Stimulated activated CD8-positive, alpha-beta memory T cell treated with anti-CD3 and anti-CD28 coated beads, Interleukin-12 subunit alpha, Interleukin-12 subunit beta, amount 100 ng/mL, for 24 hours (primary cell): ENCODE measurements at regions not wholly inside any gene's neighbourhood (a gene's known extent, or its start where the extent isn't known, plus 50 kb on each side); places are given as distances from the start of the nearest gene placed in this dataset.

Experiments used
- DNase-seq: peaks from one replicate; pipeline ENCODE4 v3.0.0-alpha.2; 2020; ENCODE audit errors: extremely low read depth

DNA sequence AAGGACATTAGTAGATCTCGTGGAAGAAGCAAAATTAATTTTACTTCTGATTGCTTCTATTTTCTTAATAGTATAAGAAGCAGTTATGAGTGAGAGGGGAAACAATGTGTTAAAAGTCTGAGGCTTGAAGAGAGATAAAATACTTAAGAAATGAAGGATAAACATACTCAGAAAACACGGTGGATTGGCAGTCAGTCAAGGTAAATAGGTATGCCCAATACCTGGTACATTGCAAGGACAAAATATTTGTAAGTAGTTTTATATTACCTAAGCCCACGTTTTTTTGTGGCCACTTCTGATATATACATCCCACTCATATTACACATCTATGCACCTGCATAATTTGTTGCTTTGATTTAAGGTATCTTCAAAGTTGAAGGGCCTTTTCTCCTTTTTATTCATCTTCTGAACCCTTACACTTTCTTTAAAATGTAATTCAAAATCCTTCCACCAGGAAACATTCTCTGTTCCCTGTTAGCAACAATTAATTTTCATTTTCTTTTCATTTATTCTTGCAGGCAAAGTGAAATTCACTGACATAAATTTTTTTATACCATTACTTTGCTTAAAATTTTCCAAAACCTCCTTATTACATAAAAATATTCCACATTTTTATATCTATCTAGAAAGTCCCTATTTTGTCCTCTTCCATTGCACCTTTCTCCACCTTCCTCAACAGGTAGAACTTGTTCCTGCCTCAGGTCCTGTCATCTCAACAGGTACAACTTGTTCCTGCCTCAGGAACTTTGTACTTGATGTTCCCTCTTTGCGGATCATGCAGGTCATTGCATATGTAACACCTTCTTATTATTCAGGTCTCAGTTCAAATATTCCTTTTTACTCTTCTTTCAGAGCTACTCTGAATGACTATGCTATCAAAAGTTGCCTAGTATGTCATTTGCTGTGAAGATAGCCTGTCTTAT, 755.7 kb upstream of the ALCAM start:
- no peak for DNase-seq

DNA sequence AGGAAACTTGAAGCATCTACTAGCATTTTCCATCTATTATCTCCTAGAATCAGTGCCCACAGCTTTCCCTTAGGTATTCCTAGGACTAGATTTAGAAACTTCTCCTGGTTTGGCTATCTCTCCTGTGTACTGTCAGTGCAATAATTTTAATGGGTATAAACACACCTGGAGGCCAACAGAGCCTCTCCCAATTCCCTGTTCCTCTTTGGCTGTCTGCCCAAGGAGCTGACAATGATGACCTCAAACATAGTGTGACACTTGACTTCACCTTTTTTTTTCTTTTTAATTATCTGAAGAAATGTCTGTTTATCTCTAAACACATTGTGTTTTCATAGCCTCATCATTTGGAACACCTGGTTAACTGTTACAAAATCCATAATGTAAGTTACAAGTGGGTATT, 754.5 kb upstream of the ALCAM start:
- DNase-seq: no peak

DNA sequence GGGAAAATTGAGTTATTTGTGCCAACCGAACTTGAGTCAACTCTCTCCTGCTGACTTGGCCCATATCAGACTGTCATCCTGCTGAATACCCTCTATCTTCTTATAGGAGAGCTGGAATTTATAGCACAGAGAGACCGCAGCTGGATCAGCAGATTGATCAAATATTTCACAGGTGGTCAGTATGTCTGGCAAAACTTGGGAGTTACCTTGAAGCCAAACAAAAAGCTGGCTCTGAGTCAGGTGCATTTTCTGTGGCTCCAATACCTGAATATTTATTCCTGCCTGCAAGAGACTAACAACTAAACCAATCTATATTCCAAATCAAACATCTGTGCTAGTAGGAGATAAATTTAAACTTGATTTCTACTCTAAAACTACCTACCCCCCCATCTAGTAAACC, 752.1 kb upstream of the ALCAM start:
- no peak for DNase-seq

DNA sequence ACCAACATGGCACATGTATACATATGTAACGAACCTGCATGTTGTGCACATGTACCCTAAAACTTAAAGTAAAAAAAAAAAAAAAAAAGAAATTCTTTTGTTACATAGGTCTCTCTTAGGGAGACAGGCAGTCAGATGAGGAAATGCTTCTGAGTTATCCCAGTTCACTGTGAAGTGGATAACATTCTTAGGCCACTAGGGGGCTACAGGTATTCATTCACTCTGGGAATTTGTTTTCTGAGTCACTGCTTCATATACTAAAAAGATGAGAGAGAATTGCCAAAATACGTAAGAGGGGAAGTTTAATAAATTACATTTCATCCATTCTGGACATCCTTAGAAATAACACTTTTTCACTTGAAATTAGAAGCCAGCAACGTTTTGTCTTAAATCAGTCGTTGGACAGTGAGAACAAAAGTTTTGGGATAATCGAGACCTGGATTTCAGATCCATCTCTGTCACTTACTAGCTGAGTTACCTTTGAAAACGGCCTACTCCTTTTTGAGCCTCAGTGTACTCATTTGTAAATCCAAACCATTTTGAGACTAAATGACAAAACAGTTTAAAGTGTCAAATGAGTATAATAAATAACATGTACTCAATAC, 738.4 kb upstream of the ALCAM start:
- no peak for DNase-seq

DNA sequence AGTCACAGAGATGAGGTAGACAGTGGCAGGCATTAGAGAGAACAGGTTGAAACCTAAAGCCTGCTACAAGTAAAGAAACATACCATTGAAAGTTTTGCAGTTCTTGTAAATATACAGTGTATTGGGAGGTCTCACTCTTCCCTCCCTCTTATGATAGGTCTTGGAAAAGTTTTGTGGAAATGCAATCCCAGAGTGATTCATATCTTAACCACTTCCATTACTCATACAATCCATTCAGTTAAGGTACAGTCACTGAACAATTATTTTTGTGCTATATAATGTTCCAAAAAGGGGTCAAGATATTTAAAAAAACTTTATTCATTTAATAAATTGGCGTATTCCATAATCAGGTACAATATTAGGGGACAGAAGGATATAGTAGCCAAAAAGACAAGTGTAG, 737.7 kb upstream of the ALCAM start:
- no peak for DNase-seq

DNA sequence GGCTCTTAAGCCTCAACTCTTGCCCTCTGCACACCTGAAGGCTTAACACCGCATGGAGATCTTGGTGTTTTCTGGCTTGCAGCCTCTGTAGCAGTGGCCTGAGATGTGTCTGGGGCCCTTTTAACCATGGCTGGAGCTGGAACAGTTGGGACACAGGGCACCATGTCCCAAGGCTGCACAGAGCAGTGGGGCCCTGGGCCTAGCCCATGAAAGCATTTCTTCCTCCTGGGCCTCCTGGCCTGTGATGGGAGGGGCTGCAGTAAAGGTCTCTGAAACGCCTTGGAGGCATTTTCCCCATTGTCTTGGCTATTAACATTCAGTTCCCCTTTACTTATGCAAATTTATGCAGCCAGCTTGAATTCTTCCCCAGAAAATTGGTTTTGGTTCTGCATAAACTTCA, 735.5 kb upstream of the ALCAM start:
- DNase-seq: no peak

DNA sequence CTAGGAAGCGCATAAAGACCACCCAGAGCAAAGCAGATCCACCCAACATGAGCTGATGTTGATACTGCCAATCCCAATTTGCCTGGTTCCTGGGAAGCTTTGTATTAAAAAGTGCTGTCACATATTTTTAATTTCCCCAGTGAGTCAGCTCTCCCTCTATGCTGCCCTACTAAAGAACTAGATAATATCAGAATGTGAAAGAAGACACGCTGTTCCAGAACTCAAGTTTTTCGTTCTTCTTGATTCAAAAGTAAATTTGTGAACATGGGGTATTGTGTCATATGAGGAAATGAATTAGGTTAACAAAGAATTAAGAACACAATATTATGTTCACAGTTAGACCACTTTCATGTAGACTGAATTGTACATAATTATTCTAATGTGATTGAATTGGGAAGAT, 734.2 kb upstream of the ALCAM start:
- DNase-seq: no peak

DNA sequence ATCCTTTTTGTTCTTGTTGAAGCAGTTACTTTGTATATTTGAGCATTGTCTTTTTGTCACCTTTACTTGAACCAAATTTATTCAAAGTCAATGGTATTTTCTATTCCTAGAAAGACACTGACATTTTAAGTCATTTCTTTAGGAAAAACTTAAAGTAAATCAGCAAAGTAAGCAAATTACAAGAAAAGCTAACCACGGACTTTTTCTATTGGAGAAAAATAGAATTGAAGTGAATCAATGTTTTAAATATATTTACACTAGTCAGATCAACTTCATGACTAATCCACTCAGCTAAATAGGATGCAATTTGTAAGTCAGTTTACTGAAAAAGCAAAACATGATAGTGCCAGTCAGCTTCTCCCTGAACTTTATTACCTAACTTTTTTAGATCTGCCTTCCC, 733.8 kb upstream of the ALCAM start:
- DNase-seq: no peak

DNA sequence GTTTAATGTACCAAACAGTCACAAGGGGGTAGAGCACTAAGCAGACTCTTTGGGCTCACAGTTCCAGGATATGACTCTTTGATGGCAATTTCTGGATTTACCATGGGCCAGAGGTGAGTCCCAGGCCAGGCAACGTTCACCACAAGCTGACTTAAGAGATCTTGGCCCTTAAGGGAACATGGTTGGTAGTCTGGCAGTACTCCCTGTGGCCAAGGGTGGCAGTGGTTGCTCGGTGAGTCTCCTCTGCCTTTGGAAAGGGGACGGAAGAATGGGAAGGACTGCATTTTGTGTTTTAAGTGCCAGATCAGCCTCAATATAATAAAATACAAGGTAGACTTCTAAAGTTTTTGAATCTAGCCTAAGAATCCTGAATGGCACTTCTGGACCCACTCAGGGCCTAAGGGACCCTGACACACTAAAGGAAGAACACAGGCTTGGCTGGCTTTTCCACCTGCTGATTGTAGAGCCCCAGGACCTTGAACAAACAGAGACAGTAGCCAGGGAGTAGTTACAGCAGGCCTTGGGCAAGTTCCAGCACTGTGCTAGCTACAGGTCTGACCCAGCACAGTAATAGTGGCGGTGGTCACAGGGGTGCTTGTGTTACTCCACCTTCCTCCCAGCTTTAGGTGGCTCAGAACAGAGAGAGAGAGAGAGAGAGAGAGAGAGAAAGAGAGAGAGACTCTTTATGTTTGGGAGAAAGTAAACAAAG, 730.7 kb upstream of the ALCAM start:
- DNase-seq: no peak

DNA sequence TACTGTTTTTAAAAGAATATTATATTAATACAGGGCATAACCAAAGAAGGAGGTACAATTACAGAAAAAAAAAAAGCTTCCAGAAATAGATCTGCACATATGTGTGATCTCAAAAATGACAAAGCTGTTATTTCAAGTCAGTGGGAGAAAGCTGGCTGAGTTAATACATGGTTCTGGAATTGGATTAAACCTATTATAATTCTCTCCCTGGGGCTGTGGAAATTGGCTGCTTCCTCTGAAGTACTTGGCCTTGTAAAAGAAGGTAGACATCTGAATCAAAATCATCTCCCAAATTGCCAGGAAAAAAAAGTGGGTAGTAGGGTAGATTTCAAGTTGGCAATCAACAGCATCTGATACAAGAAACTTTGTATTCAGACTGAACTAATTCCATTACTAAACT, 723.9 kb upstream of the ALCAM start:
- DNase-seq: no peak

DNA sequence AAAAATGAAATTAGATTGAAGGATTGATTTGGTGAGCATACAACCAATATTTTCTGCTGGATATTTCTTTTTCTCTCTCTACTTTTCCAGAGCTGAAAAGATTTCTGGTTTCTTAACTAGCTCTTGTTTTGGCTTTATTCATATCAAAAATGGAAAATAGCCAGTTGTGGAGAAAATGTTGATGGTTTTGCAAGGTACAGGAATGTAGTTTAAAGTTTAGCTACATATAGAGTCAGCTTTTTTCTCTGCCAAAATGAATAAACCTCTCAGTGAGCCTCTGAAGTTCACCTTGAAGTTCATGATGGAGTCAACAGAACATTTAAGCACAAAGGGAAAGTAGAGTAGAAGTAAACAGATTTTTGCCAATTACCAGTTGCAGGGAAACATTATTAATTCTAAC, 720.5 kb upstream of the ALCAM start:
- no peak for DNase-seq

DNA sequence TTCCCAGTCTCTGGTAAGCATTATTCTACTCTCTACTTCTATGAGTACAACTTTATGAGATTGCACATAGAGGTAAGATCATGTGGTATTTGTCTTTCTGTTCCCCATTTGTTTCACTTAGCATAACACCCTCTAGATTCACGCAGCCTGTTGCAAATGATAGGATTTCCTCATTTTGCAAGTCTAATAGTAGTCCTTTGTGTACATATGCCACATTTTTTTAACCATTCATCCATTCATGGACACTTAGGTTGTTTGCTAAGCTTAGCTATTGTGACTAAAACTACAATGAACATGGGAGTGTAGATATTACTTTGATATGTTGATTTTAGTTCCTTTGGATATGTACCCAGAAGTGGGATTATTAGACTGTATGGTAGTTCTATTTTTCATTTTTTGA, 717.9 kb upstream of the ALCAM start:
- DNase-seq: no peak

DNA sequence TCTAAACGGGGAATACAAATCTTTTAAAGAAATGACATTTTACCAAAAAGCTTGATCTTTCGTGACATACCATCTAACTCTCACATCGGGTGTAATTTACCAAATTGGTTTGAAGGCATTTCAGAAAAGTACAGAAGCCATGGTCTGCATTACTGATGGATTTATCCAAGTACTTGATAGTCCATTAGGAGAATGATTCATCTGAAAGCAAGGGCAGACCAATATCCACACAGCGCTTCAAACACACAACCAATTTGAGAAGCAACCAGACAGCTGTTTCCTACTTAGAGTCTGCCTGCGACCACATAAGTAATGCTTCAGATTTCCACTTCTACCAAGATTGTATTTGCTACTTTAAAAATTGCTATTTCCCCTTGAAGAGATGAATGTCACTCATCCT, 697.6 kb upstream of the ALCAM start:
- DNase-seq: no peak

DNA sequence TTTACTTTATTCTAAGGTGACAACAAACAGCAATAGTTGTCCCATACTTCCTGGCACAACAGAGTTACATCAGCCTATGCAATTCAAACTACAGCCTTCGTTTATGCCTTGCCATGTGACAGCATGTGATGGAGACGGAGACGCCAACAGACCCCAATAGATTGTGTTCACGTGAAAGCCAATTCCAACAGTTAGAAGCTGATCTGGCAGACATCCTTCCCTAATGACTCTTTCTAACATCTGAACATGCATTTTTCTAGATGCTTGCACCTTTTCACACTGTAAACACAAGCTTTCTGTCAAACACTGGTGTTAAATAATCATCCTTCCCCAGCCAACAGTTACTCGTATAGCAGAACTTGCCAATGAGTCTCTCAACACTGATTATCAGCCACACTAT, 694.4 kb upstream of the ALCAM start:
- DNase-seq: no peak

DNA sequence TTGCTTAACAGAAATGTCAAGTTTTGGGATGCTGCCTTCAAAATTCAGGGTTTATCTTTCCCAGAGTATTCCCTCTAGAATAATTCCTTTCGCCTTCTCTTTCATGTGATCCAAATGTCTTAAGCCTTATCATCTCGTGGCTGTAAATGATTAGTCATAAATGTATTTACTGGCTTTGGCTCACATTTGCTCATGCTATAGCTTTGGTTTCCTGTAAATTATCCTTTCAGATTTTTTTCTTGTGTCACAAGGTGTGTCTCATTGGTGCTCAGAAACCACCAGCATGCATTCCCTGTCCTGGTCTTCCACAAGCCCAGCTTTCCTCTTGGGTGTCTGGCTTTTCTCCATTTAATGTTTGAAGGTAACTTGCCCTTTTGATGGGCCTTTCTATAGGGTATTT, 692.7 kb upstream of the ALCAM start:
- no peak for DNase-seq

DNA sequence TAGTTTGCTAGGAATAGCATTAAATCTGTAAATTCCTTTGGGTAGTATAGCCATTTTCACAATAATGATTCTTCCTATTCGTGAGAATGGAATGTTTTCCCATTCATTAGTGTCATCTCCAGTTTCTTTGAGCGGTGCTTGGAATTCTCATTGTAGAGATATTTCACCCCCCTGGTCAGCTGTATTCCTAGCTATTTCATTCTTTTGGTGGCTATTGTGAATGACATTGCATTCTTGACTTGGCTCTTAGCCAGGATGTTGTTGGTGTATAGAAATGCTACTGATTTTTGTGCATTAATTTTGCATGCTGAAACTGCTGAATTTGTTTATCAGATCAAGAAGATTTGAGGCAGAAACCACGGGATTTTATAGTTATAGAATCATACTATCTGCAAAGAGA, 690.5 kb upstream of the ALCAM start:
- DNase-seq: no peak

DNA sequence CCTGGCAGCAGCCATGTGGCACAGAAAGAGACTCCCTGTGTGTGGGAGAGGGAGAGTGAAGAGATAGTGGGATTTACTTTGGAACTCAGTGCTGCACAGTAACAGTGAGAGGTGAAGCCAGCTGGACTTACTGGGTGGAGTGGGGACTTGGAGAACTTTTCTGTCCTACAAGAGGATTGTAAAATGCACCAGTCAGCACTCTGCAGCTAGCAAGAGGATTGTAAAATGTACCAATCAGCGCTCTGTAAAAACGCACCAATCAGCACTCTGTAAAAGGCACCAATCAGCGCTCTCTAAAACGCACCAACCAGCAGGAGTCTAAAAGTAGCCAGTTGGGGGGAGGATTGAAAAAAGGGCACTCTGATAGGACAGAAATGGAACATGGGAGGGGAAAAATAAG, 688.8 kb upstream of the ALCAM start:
- DNase-seq: no peak

DNA sequence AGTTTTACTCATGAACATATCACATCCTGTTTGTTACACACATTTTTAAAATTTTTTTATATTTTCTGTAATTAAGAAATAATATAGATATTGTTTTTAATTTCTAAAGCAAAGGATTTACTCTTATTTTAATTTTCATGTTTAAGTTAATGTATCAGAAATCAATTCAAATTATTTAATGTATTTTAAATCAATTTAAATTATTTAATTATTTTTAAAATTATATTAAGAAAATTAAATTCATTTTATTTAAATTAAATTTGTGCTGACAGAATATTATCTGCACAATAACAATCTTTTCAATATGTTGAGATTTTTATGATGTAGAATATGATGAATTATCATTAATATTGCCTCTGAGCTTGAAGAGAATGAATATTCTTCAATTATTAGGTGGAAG, 681.2 kb upstream of the ALCAM start:
- no peak for DNase-seq

DNA sequence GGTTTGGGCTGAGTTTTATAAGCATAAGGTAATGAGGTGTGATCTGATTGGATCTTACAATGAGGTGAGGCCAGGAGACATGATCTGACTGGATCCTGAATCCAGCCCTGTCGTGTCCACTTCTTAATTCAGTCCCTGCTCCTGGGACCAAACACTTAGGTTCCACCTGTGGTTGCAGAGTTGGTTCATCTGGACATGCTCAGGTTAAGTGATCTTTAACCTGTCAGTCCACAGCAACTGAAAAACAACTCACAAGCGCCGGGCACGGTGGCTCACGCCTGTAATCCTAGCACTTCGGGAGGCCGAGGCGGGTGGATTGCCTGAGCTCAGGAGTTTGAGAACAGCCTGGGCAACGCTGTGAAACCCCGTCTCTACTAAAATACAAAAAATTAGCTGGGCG, 679.3 kb upstream of the ALCAM start:
- no peak for DNase-seq

DNA sequence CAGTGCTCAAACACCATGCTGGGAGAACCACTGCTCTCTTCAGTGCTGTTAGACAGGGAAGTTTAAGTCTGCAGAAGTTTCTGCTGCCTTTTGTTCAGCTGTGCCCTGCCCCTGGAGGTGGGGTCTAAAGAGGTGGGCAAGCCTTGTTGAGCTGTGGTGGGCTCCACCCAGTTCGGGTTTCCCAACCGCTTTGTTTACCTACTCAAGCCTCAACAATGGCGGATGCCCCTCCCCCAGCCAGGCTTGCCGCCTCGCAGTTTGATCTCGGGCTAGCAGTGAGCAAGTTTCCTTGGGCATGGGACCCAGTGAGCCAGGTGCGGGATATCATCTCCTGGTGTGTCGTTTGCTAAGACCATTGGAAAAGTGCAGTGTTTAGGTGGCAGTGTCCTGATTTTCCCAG, 670.2 kb upstream of the ALCAM start:
- no peak for DNase-seq

DNA sequence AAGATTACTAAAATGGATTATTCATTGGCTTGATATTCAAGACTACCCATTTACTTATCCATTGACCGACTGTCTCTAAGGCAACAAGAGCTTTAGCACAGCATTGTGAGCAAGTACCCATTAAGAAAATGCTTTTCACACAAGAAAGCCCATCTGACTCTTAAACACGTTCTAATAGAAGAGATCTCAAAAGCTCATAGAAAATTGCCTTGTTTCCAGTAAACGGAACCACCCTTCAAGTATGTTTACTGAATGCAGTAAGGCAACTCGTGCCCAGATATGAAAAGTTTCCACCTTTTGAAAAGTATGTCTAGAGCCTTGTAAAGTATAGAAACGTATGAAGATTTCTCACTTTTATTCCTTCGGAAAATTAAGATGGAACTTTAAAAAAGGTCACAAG, 655.3 kb upstream of the ALCAM start:
- no peak for DNase-seq

DNA sequence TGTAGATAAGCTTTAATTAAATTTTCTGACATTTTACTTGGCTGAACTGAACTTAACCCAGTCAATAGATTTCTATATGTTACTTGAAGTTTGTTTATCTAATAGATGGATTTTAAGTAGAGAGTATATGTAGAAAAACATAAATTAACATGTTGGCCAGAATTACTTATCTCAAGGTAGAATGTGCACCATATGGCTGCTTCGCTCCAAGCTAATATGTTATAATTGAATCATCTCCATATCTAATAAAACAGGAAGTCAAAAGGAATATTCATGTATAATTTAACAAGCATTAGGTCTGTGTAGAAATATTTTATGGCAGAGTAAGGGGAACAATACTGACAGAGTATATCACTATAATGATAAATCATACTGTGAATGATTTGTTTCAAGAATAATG, 650.7 kb upstream of the ALCAM start:
- no peak for DNase-seq

DNA sequence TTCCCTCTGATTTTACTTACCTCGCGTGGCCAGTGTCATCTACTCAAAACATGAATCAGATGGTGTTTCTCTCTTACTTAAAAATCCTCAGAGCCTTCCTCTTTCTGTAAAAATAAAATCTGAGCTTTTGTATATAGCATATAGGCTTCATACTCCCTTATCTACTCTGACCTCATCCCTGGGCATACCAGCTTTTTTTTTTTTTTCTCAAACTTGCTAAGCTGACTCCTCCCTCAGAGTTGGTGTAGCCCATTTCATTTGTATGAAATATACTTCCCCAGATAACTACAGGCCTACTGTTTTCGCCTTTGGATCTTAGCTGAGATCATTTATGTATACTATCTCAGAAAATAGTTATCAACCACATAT, 648.9 kb upstream of the ALCAM start:
- no peak for DNase-seq
